ENCODE measurements at regions not wholly inside any gene's neighbourhood (a gene's known extent, or its start where the extent isn't known, plus 50 kb on each side); places are given as distances from the start of the nearest gene placed in this dataset.

Small RNAs in the stretch of these regions (small RNA-seq; reads per million reads assigned to genes)
- 0 reads per million in 4 donors for gene CFTRP3
- gene MLLT10P1 = 0 reads per million in 4 donors
- gene RF00019 = 0 reads per million in 4 donors

Measured in spleen (tissue), 4 donors.